Colonic mucosa (tissue), 4 donors: ENCODE measurements at regions not wholly inside any gene's neighbourhood (a gene's known extent, or its start where the extent isn't known, plus 50 kb on each side); places are given as distances from the start of the nearest gene placed in this dataset.

ENCODE experiments used
- DNase-seq: peaks from one replicate; pipeline ENCODE4 v3.0.0-alpha.2; 2020
- H3K27ac ChIP-seq: fragments of 200-600 bp; one replicate; pipeline ENCODE4 v1.8.0; 2021
- H3K27me3 ChIP-seq: fragments of 200-600 bp; one replicate; pipeline ENCODE4 v1.8.0; 2021
- H3K36me3 ChIP-seq: fragments of 200-600 bp; one replicate; pipeline ENCODE4 v1.8.0; 2021
- H3K4me1 ChIP-seq: fragments of 200-600 bp; one replicate; pipeline ENCODE4 v1.8.0; 2021; ENCODE audit warnings: mild to moderate bottlenecking
- H3K4me3 ChIP-seq: fragments of 200-600 bp; one replicate; pipeline ENCODE4 v1.8.0; 2021
- H3K9ac ChIP-seq, 2 donors: one replicate each; pipeline ENCODE4 v1.7.0; 2013; ENCODE audit warnings: control low read depth in 2 of 2, low read depth in 2 of 2, low read length in 2 of 2
- H3K9me3 ChIP-seq: fragments of 200-600 bp; one replicate; pipeline ENCODE4 v1.8.0; 2021
- CTCF ChIP-seq: fragments of 200-600 bp; IDR thresholded peaks from one replicate; pipeline ENCODE4 v1.8.0; 2022; ENCODE audit warnings: antibody characterized with exemption, mild to moderate bottlenecking
- intact Hi-C: fragments of 100-400 bp; cut with DNase I; formaldehyde crosslinking; loops from one replicate; pipeline ENCODE4 v1.14.1; 2022
- donor health status: healthy.
- donor health status: DM: no; HTN: no; CAD: no.
- donor health status: DM: no; HTN: no; CAD: no.

- Histone ChIP-seq H3K36me3 (no peaks in the 10 kb centered on the region), H3K27me3 (no peaks in the 10 kb centered on the region), H3K4me1 (no peaks in the 10 kb centered on the region), H3K9me3 (no peaks in the 10 kb centered on the region), H3K4me3 (no peak overlapping the region), H3K27ac (no peak overlapping the region), H3K9ac (no peak overlapping the region)
- DNase-seq = no peak
- TF ChIP-seq CTCF = no peak
- intact Hi-C loops = no loop called here
Measured at GRCh38 chr2:139798391-139798790, 1018.2 kb upstream of the NXPH2 start.

GRCh38 chr2:139790807-139791752 lies 1010.9 kb upstream of the NXPH2 start:
- peak; percentile 15 for TF ChIP-seq CTCF
- H3K9ac ChIP-seq = no peak overlapping the region
- intact Hi-C loops = no loop called here

GRCh38 chr2:139790136-139790535 lies 1009.9 kb upstream of the NXPH2 start:
- H3K4me1 ChIP-seq = no peaks in the 10 kb centered on the region
- no peaks in the 10 kb centered on the region for H3K36me3 ChIP-seq
- H3K9ac ChIP-seq = no peak overlapping the region
- DNase-seq = no peak
- no peaks in the 10 kb centered on the region for H3K27me3 ChIP-seq
- no peak for TF ChIP-seq CTCF
- no peak overlapping the region for H3K27ac ChIP-seq
- H3K4me3 ChIP-seq = no peak overlapping the region
- intact Hi-C loops = no loop called here
- no peaks in the 10 kb centered on the region for H3K9me3 ChIP-seq

More at GRCh38 chr2:139790807-139791752, 1010.9 kb upstream of the NXPH2 start:
- Histone ChIP-seq H3K27me3 (no peaks in the 10 kb centered on the region), H3K4me3 (no peak overlapping the region), H3K9me3 (no peaks in the 10 kb centered on the region), H3K36me3 (no peaks in the 10 kb centered on the region), H3K27ac (no peak overlapping the region), H3K4me1 (no peaks in the 10 kb centered on the region)
- DNase-seq = no peak

GRCh38 chr2:139778732-139779131 lies 998.5 kb upstream of the NXPH2 start:
- H3K9me3 ChIP-seq = no peaks in the 10 kb centered on the region

GRCh38 chr2:139773720-139774277 lies 993.6 kb upstream of the NXPH2 start:
- no peaks in the 10 kb centered on the region for H3K27me3 ChIP-seq
- H3K9ac ChIP-seq = no peak overlapping the region
- no peak for TF ChIP-seq CTCF
- H3K27ac ChIP-seq = no peak overlapping the region
- H3K4me1 ChIP-seq = no peaks in the 10 kb centered on the region
- no peaks in the 10 kb centered on the region for H3K9me3 ChIP-seq
- no peak for DNase-seq
- no peak overlapping the region for H3K4me3 ChIP-seq
- intact Hi-C loops = no loop called here
- H3K36me3 ChIP-seq = no peaks in the 10 kb centered on the region

More at GRCh38 chr2:139778732-139779131, 998.5 kb upstream of the NXPH2 start:
- no peak for DNase-seq
- no peak overlapping the region for H3K9ac ChIP-seq
- no peaks in the 10 kb centered on the region for H3K27me3 ChIP-seq
- H3K4me3 ChIP-seq = no peak overlapping the region
- H3K4me1 ChIP-seq = no peaks in the 10 kb centered on the region
- H3K27ac ChIP-seq = no peak overlapping the region
- H3K36me3 ChIP-seq = no peaks in the 10 kb centered on the region
- no peak for TF ChIP-seq CTCF
- intact Hi-C loops = no loop called here
